ENCODE measurements at regions not wholly inside any gene's neighbourhood (a gene's known extent, or its start where the extent isn't known, plus 50 kb on each side); places are given as distances from the start of the nearest gene placed in this dataset.

DNA sequence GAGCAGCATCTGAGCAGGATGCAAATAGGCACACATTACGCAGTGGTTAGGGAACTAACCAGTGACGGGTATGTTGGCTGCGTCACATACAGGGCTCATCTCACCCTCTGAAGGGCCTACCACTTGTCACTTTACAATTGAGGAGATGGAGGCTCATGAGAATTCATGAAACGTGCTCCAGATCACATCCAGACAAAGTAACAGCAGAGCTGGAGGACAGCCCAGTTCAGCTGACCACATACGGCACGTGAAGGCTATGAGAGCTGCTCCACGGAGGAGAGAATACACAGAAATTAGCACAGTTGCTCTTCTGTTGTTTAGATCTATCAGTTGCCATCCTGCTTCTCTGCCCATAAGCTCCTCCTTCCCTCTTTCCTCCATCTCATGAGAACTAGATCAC lies 78.4 kb downstream of the FAM9B start:
- TF ChIP-seq CTCF (IDR thresholded peaks at IDR 0.05 in 8 of 11, conservative IDR thresholded peaks at IDR 0.05 in 3 of 11) (no peak), POLR2A (IDR thresholded peaks at IDR 0.05) (no peak)
